NK-92 treated with Interleukin-12 subunit alpha and Interleukin-12 subunit beta, amount 100 ng/mL, for 24 hours (cell line): ENCODE measurements at regions not wholly inside any gene's neighbourhood (a gene's known extent, or its start where the extent isn't known, plus 50 kb on each side); places are given as distances from the start of the nearest gene placed in this dataset.

Experiments used
- DNase-seq: peaks from one replicate; lab custom pipeline; 2025; lab: John Stamatoyannopoulos, UW

DNA sequence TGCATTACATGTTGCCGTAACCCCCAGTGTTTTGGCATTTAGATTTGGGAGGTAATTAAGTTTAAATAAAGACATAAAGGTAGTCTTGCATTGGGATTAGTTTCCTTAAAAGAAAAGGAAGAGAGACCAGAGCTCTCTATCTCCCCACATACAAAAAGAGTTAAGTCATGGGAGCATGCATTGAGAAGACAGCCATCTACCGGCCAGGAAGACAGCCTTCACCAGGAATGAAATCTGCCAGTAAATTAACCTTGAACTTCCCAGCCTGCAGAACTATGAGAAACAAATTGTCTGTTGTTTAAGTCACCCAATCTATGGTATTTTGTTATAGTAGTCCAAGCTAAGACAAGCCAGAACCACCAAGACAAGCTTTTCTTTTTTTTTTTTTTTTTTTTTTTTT is 567.0 kb upstream of the CDH18 start:
- DNase-seq, result no peak

- no peak for DNase-seq
These were observed 566.0 kb upstream of the CDH18 start for GRCh38 chr5:20554001-20554400.

DNA sequence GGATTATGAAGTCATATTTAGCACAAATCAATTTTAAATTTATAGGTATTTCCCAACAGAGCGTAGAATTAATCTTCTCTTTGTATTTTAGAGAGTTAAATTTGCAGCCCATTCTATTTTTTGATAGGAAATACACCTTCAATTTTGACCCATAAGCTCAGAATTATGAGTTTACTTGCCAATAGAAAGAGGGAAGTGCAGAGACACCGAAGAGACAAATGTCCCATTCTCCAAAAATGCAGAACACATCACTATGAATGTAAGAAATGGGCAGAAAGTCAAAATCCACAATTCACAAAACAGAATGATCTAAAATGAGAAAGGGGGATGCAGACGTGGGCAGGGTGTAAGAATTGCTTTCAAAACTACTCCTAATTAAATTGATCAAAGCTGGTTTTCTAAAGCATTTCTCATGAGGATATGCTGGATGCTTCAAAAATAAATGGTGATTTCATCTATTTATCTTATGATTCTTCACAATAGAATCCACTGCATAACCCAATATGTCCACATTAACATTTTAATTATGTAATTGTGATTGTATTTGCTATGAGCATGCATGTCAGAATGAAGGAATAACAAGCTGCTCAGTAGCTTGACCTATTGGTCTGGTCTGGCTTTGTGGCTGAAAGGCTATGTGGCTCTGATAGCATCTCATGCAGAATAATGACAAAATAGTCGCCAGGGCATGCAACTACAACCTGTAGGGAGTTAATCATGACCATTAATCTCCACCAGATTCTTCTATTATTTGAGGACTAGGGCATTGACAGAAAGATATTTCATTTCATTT is 550.1 kb upstream of the CDH18 start:
- no peak for DNase-seq

DNA sequence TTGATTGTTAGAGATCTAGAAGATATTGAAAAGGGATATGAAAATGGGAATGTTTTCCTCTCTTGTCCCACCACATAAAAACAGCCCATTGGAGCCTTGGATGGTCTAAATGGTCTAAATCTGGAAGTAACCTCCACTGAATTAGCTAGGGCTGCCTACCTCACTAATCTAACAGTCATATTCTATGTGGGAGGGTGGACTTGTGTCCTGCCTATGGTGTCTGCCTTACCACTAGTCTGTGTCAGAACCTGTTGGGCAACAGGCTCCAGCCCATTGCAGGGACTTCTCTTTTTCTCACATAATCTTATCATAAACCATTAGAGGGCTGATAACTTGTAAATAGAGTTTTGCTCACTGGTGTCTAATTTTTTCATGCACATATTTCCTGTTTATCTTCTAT is 548.8 kb upstream of the CDH18 start:
- no peak for DNase-seq

GRCh38 chr5:20536341-20536740 is 548.3 kb upstream of the CDH18 start:
- no peak for DNase-seq

DNA sequence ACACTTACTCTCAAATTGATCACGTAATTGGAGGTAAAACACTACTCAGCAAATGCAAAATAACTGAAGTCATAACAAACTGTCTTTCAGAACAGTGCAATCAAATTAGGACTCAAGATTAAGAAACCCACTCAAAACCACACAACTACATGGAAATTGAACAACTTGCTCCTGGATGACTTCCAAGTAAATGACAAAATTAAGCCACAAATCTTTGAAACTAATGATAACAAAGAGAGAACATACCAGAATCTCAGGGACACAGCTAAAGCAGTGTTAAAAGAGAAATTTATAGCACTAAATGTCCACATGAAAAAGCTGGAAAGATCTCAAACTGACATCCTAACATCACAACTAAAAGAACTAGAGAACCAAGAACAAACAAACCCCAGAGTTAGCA is 540.5 kb upstream of the CDH18 start:
- no peak for DNase-seq

DNA sequence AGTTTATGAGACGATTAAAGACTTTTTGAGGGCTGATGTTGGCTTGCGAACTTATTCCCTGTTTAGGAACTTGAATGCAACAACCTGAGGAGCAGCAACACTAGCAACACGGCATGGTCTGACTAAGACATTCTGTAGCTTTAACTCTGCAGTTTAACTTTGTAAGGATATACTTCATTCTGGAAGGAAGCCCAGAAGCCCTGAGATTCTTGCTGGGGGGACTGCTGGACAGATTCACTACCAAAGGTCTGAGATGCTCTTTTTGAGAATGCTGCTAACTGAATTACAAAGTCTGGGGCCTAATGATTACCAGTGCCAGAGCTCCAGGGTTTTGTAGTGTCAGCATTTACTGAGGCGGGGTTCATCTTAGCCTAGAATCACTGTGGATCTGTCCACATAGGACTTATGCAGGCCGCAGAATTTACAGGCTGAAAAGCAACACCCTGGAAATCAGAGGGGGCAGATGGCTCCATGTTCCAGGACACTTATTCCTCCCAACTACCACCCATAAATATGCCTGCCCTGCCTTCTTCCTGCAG is 537.1 kb upstream of the CDH18 start:
- no peak for DNase-seq

DNA sequence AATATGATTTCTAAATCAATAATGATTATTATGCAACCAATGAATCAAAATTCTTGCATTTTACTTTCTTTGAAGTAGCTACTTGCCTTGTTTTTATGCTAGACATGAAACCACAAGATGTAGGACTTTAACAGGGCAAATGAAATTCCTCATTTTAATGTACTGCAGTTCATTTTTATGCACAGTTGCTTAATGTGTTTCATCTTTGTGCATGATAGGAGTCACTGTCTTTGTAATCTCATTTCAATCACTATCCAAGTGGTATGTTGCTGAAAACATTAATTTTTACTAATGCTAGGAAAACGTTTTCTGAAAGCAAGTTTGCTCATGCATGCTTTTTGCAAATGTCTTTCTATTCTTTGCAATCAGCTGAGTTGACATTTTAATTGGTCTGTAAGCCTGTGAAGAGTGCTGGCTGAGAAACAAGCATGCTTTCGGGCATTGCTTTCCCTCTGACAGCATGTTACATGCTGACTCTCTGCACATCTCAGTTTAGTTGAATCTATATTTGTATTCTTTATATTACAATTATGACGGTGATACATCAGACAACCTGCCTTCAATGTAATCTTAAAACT is 535.0 kb upstream of the CDH18 start:
- no peak for DNase-seq

DNA sequence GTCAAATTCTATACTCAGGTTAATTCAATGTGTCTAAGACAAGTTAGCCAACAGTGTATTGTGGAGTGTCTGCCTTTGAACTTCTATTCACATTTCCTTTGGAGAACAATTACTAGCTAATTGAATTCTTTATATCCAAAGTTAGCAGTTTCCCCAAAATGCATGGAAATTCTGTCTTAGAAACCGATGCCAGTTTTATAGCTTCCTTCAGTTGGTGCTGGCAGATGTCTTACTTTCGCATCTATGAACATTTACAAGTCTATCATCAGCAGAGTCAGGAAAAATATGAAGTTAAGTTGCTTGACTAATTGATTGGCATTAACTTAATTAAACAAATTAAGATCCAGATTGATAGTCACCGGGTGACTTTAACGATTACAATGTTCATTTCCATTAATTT is 527.6 kb upstream of the CDH18 start:
- no peak for DNase-seq

- no peak for DNase-seq
These were observed 526.1 kb upstream of the CDH18 start for GRCh38 chr5:20514145-20514544.

- no peak for DNase-seq
These were observed 512.5 kb upstream of the CDH18 start for GRCh38 chr5:20500546-20500945.

GRCh38 chr5:20498926-20499325 is 510.9 kb upstream of the CDH18 start:
- no peak for DNase-seq

DNA sequence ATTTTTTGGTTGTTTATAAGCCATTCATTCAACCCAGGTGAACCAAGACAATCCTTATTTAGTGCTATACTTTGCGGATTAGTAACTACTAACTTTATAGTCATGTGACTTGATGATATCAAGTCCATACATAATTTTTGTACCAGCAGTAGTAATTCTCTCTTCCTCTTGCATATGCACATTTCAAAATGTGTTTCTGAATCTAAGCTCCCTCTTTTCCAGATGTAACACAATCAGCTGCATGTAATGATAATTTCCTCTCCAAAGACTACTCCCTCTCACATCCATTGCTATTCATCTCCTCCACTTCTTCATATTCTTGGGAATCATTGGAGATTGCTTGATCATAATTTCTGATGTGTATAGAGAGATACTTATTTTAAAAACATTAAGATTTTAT is 510.1 kb upstream of the CDH18 start:
- DNase-seq, result no peak

- no peak for DNase-seq
These were observed 509.4 kb upstream of the CDH18 start for GRCh38 chr5:20497356-20497755.

DNA sequence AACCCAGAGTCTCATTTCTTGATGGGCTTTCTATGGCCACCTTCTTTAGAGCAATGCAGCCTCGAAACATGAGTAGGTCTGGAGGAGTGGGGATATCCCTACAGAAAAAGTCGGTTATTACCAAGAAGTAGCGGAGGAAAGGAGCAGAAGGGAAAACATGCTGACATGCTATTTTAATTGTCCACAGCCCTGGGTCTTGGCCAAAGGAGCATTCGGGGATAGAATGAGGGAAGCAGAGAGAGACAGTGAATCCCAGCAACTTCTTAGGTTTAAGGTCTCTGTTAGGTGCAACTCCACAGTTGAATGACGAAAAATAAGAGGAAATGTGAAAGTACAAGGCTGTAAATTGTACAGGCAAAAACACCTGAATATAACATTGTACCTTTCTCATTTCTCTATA is 506.7 kb upstream of the CDH18 start:
- DNase-seq, result no peak

- no peak for DNase-seq
These were observed 498.8 kb upstream of the CDH18 start for GRCh38 chr5:20486826-20487225.

GRCh38 chr5:20476016-20476415 is 488.0 kb upstream of the CDH18 start:
- no peak for DNase-seq

DNA sequence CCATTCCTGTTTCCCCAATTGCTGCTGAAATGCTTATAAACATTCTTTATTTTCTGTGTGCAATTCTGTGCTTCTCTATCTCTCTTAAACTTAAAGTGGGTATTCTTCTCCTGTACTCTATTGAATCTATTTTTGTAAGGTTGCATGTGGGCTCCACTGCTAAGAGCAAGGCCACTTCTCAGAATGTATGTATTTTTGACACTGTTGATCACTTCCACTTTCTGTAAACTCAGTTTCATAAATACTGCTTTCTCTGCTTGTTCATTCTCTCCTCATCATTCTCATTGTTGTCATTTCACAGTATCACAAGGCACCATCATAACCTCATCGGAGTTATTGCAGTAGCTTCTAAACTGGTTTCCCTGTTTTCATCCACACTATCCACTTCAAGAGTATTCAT is 483.0 kb upstream of the CDH18 start:
- DNase-seq, result no peak

DNA sequence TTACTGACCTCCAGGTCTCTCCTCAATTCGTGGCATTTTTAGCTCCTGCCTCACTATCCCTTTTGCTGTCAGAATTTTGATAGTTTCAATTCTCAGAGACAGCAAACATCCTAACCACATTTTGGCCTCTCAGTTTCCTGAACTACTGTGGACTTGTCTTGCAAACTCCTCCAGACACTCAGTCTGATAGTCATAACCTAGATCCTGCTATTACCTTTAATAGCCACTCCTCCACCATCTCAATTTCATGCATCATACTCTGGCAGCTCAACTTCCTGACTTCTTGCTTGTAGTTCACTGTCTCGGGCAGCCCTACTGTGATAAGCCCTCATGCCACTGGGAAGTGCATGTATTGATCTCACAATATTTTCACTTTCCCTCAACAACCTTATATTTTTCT is 481.8 kb upstream of the CDH18 start:
- DNase-seq, result no peak

DNA sequence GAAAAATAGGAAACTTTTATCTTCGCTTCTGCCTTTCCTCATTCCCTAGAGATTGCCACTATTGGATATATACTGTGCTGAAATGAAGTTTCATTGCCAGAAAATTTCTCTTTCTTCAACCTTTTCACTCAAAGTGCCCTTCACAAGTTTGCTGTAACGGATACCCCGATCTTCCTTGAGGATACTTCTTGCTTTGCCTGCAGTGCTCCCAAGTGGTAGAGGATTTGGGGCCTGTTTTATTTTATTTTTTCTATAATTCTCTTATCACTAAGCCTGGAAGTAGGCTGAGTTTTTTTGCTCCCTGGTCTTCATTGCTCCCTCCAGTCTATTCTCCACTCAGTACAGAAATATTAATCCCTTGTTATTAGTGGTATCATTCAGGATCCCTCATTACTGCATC is 481.4 kb upstream of the CDH18 start:
- DNase-seq, result no peak

- DNase-seq, result no peak
These were observed 478.5 kb upstream of the CDH18 start for GRCh38 chr5:20466512-20466911.

DNA sequence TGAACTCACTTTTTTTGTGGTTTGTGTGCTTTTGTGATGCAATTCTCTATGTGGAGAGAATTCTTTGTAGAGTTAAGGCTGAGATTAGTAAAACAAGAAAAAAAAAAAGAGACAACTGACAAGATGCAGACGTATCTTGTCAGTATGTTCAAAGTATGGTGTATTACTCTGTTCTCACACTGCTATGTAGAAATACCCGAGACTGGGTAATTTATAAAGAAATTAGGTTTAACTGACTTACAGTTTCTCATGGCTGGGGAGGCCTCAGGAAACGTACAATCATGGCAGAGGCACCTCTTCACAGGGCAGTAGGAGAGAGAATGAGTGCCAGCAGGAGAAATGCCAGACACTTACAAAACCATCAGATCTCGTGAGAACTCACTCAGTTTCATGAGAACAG is 475.2 kb upstream of the CDH18 start:
- DNase-seq, result no peak

- no peak for DNase-seq
These were observed 458.1 kb upstream of the CDH18 start for GRCh38 chr5:20446121-20446520.

DNA sequence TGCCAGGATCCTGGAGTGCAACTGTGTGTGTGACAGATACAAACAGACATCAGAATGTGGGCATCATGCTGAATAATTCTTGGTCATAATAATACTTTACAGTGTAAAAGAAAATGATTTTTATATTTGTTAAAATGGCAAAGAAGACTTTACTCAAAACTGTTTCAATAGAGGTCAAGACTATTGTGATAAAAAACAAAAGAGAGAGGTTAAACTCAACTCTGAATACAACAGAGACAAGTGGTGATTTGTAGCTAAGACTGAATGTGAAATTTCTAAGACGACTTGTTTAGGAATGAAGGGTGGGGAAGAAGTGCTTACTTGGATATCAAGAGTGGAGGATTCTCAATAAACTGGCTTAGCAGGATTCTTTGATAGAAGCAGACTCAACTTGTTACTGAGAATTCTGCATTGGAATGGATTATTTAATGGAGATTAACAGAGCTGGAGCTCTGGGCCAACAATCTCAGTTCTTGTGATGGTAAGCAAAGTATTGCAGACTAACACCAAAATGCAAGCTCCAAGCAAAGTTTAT is 457.4 kb upstream of the CDH18 start:
- no peak for DNase-seq
